Thyroid gland (tissue), 4 donors: ENCODE measurements at regions not wholly inside any gene's neighbourhood (a gene's known extent, or its start where the extent isn't known, plus 50 kb on each side); places are given as distances from the start of the nearest gene placed in this dataset.

Experiments used
- CTCF ChIP-seq, 6 experiments: fragments of 200-600 bp in 3 of 6; fragments of 450-650 bp in 3 of 6; sonication (generic) in 3 of 6; IDR thresholded peaks; one replicate each; pipeline ENCODE4 v1.5.1; 2016 to 2019; ENCODE audit warnings: antibody characterized with exemption in 6 of 6, mild to moderate bottlenecking in 2 of 6, inconsistent platforms in 1 of 6, moderate library complexity in 1 of 6
- POLR2A ChIP-seq, 2 donors: fragments of 450-650 bp; IDR thresholded peaks; one replicate each; pipeline ENCODE4 v1.6.1; 2017; ENCODE audit warnings: antibody characterized with exemption in 2 of 2, mild to moderate bottlenecking in 2 of 2, moderate library complexity in 1 of 2

- no peak for TF ChIP-seq CTCF (IDR thresholded peaks at IDR 0.05)
- TF ChIP-seq POLR2A (IDR thresholded peaks at IDR 0.05) = no peak
Measured at GRCh38 chr3:181510500-181510899, 201.2 kb upstream of the SOX2 start.
